A549 (cell line): ENCODE measurements at regions not wholly inside any gene's neighbourhood (a gene's known extent, or its start where the extent isn't known, plus 50 kb on each side); places are given as distances from the start of the nearest gene placed in this dataset.
"Not testable (repeated sequence)": the region's sequence is repeated elsewhere in the genome, so short reads cannot be mapped to it uniquely, and the experiment has no call there.

Experiments used
- ATAC-seq, 2 experiments: fragments of 200-7000 bp in 1 of 2; fragments of >200 bp in 1 of 2; cut with Nextera tagmentation in 1 of 2; cut with Tn5 transposase in 1 of 2; 3 replicates each; pipeline versions ENCODE4 v1.8.0 to v1.9.1; 2018 to 2020; ENCODE audit warnings: mild to moderate bottlenecking in 1 of 2, moderate library complexity in 1 of 2
- CTCF ChIA-PET: fragments of 300-600 bp; sonication (Branson Sonifier 250); formaldehyde crosslinking; extraction: SDS; loops from one replicate; lab custom pipeline; 2021; ENCODE audit warnings: antibody characterized with exemption, inconsistent platforms; lab: Yijun Ruan, JAX
- POLR2A ChIA-PET: fragments of 350-600 bp; formaldehyde crosslinking; extraction: SDS; loops from one replicate; lab custom pipeline; 2021; ENCODE audit warnings: antibody characterized with exemption, inconsistent platforms; lab: Yijun Ruan, JAX
- DNase-seq, 2 experiments: peaks; one replicate each; pipeline versions ENCODE4 v3.0.0 to v3.0.0-alpha.2; 2011 to 2016; ENCODE audit warnings: low read depth in 1 of 2, low spot score in 1 of 2
- FAIRE-seq: peaks from 2 replicates; lab custom pipeline; 2011; peaks lifted over from hg19 to GRCh38; lab: Jason Lieb, UNC
- H3K27ac ChIP-seq, 2 experiments: fragments of >200 bp; sonication (Bioruptor Twin); formaldehyde crosslinking; 3 replicates each; pipeline ENCODE4 v1.5.1; 2016 to 2017
- H3K4me1 ChIP-seq: fragments of >200 bp; sonication (Bioruptor Twin); formaldehyde crosslinking; 3 replicates; pipeline ENCODE4 v1.6.1; 2016
- H3K4me2 ChIP-seq: fragments of >200 bp; sonication (Bioruptor Twin); formaldehyde crosslinking; 3 replicates; pipeline ENCODE4 v1.6.1; 2016
- H3K4me3 ChIP-seq: fragments of >200 bp; sonication (Bioruptor Twin); formaldehyde crosslinking; 3 replicates; pipeline ENCODE4 v1.5.1; 2016
- H3K9me3 ChIP-seq: fragments of >200 bp; sonication (Bioruptor Twin); formaldehyde crosslinking; 3 replicates; pipeline ENCODE4 v1.6.1; 2016
- BHLHE40 ChIP-seq: IDR thresholded peaks from 2 replicates; pipeline ENCODE4 v1.6.1; 2012; ENCODE audit warnings: low read depth, low read length, inconsistent platforms
- CBX2 ChIP-seq: fragments of 200-600 bp; sonication (generic); IDR thresholded peaks from 2 replicates; pipeline ENCODE4 v1.6.1; 2016; ENCODE audit warnings: low read depth, mild to moderate bottlenecking, borderline replicate concordance
- CEBPB ChIP-seq, 2 experiments: fragments of >200 bp in 1 of 2; sonication (Bioruptor Twin) in 1 of 2; formaldehyde crosslinking in 1 of 2; IDR thresholded peaks; 2 replicates each; pipeline ENCODE4 v1.6.1; 2012 to 2016
- FOXS1 ChIP-seq: fragments of 250-450 bp; sonication (Bioruptor Pico); IDR thresholded peaks from 2 replicates; pipeline ENCODE4 v1.5.0; 2020; ENCODE audit warnings: mild to moderate bottlenecking, moderate library complexity
- GATA3 ChIP-seq: IDR thresholded peaks from 2 replicates; pipeline ENCODE4 v1.6.1; 2012; ENCODE audit warnings: borderline replicate concordance
- KDM1A ChIP-seq: fragments of 200-600 bp; sonication (generic); IDR thresholded peaks from 2 replicates; pipeline ENCODE4 v1.6.1; 2016; ENCODE audit warnings: low read depth, mild to moderate bottlenecking
- MAFK ChIP-seq: fragments of 450-650 bp; IDR thresholded peaks from 2 replicates; pipeline ENCODE4 v1.6.1; 2014; ENCODE audit not compliant: partially characterized antibody
- MAZ ChIP-seq: fragments of 150-350 bp; IDR thresholded peaks from 2 replicates; pipeline ENCODE4 v1.6.1; 2014; ENCODE audit warnings: antibody characterized with exemption, low read depth, low read length, borderline replicate concordance
- MYC ChIP-seq: IDR thresholded peaks from 2 replicates; pipeline ENCODE4 v1.6.1; 2012; ENCODE audit warnings: mild to moderate bottlenecking, inconsistent platforms, low read length, improper control_type of control experiment, borderline replicate concordance
- NPAS2 ChIP-seq: fragments of 250-450 bp; sonication (Bioruptor Pico); IDR thresholded peaks from 2 replicates; pipeline ENCODE4 v1.8.0; 2022; ENCODE audit warnings: mild to moderate bottlenecking, moderate library complexity, borderline replicate concordance
- NR3C1 ChIP-seq: fragments of >200 bp; sonication (Bioruptor Twin); formaldehyde crosslinking; IDR thresholded peaks from 3 replicates; pipeline ENCODE4 v1.6.1; 2017
- RAD21 ChIP-seq, 2 experiments: fragments of >200 bp in 1 of 2; sonication (Bioruptor Twin) in 1 of 2; formaldehyde crosslinking in 1 of 2; IDR thresholded peaks in 1 of 2; conservative IDR thresholded peaks in 1 of 2; 2 replicates in 1 of 2; 3 replicates in 1 of 2; pipeline ENCODE4 v1.6.1; 2012 to 2018; ENCODE audit warnings: inconsistent platforms in 1 of 2
- RFX5 ChIP-seq: fragments of 450-650 bp; IDR thresholded peaks from 2 replicates; pipeline ENCODE4 v1.7.1; 2014; ENCODE audit warnings: antibody characterized with exemption, mild to moderate bottlenecking, moderate library complexity
- SREBF2 ChIP-seq: fragments of 450-650 bp; IDR thresholded peaks from 2 replicates; pipeline ENCODE4 v1.6.1; 2014; ENCODE audit warnings: mild to moderate bottlenecking, moderate library complexity
- ZFP36 ChIP-seq: fragments of 450-650 bp; IDR thresholded peaks from 2 replicates; pipeline ENCODE4 v1.6.1; 2014; ENCODE audit warnings: borderline replicate concordance; ENCODE audit not compliant: partially characterized antibody
- ZSCAN20 ChIP-seq: fragments of 250-450 bp; sonication (Bioruptor Pico); IDR thresholded peaks from 2 replicates; pipeline ENCODE4 v1.8.0; 2022; ENCODE audit warnings: mild to moderate bottlenecking, moderate library complexity
- WGBS: methylation state at CpG from one replicate; pipeline ENCODE4 v1.1.6; 2017; ENCODE audit errors: missing lambda C conversion rate; 5-methylcytosine and 5-hydroxymethylcytosine counted together
- TF ChIP-seq, protein P1 (sequence below): fragments of >200 bp; sonication (Bioruptor Twin); formaldehyde crosslinking; IDR thresholded peaks from 3 replicates; pipeline ENCODE4 v1.6.1; 2016
- TF ChIP-seq, protein P2 (sequence below): fragments of >200 bp; sonication (Bioruptor Twin); formaldehyde crosslinking; IDR thresholded peaks from 3 replicates; pipeline ENCODE4 v1.5.1; 2016

DNA sequence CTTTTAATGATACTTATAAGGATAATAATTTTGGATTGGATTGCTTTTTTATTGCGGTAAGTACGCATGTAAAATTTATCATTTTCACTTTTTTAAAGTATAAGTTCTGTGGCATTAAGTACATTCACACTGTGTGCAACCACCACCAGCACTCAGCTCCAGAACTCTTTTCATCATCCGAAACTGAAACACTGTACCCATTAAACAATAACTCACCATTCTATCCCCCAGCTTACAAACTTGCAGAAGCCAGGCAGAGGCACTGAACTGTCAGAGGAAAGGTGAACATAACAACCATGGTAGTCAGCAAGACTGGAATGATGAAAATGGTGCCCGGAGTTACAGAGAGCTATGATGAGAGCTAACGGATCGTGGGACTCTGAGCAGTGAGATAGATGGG, 465.9 kb downstream of the ADCYAP1 start:
- ATAC-seq (no peak), FAIRE-seq (no peak), DNase-seq (no peak)
- no peak for TF ChIP-seq CBX2
- no peak for TF ChIP-seq MAFK
- TF ChIP-seq CEBPB (IDR thresholded peaks at IDR 0.05) = no peak
- TF ChIP-seq NPAS2 (CRISPR knock-in tag) = no peak
- TF ChIP-seq KDM1A = no peak
- TF ChIP-seq RFX5 = no peak
- Histone ChIP-seq H3K4me2 (no peak overlapping the region), H3K27ac (no peak overlapping the region), H3K4me1 (no peaks in the 10 kb centered on the region), H3K9me3 (no peaks in the 10 kb centered on the region), H3K4me3 (no peak overlapping the region)
- 61% methylated on average over 6 of the region's 6 CpGs for WGBS
- POLR2A ChIA-PET = no interaction called here
- CTCF ChIA-PET = interaction anchor here (0.6 kb wide), 1 partner anchor 30 kb away, joined by 3 read pairs; no protein-coding TSS in a partner anchor

DNA sequence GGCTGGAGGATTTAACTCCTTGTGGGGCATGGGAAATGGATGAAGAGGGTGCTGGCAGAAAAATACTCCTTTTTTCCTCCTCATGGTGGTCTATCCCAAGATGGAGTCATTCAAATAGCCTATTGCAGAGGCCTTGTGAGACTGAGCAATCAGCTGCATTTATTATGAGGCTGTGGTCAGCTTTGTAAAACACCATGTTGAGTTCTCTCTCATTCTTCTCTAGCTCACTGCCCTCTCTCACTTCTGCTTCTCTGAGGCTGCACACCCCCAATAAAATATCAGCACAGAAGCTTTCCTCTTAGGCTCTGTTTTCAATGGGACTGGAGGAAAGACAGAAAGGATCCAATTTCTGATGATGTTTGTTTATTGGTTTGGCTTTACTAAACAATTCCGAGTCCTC, 467.1 kb downstream of the ADCYAP1 start:
- WGBS = 63% methylated on average over 1 of the region's 1 CpG
- POLR2A ChIA-PET = no interaction called here
- TF ChIP-seq MAFK = no peak
- TF ChIP-seq MYC = no peak
- no peak for TF ChIP-seq GATA3
- TF ChIP-seq, protein P1, sequence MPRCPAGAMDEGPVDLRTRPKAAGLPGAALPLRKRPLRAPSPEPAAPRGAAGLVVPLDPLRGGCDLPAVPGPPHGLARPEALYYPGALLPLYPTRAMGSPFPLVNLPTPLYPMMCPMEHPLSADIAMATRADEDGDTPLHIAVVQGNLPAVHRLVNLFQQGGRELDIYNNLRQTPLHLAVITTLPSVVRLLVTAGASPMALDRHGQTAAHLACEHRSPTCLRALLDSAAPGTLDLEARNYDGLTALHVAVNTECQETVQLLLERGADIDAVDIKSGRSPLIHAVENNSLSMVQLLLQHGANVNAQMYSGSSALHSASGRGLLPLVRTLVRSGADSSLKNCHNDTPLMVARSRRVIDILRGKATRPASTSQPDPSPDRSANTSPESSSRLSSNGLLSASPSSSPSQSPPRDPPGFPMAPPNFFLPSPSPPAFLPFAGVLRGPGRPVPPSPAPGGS = no peak
- no peak for TF ChIP-seq ZSCAN20 (CRISPR knock-in tag)
- TF ChIP-seq CBX2 = no peak
- TF ChIP-seq MAZ = no peak
- TF ChIP-seq SREBF2 = no peak
- no peak for TF ChIP-seq ZFP36
- no peak for TF ChIP-seq FOXS1 (CRISPR knock-in tag)
- TF ChIP-seq RAD21 (conservative IDR thresholded peaks at IDR 0.05 in 1 of 2, IDR thresholded peaks at IDR 0.05 in 1 of 2) = no peak
- no peak for TF ChIP-seq BHLHE40
- DNase-seq = no peak
- Histone ChIP-seq H3K4me2 (no peak overlapping the region), H3K27ac (no peak overlapping the region), H3K4me3 (no peak overlapping the region), H3K9me3 (no peaks in the 10 kb centered on the region), H3K4me1 (no peaks in the 10 kb centered on the region)
- CTCF ChIA-PET = no interaction called here
- no peak for FAIRE-seq
- ATAC-seq = no peak

DNA sequence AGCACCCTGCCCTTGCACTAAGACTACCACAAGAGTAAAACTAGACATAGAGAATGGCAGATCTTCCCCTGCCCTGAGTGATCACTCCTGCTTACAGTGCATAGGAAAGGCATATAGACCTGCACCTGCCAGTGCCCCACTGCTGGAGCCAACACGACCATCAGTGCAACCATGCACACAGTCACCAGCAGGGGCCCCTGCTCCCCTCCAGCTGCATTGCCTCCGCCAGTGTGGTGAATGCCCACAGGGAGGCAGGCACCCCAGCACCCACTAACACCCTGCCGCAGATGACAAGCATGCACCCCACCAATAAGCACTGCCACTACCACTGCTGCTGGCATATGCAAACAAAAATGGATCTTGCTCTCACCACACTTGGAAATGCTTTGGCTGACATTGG, 478.8 kb downstream of the ADCYAP1 start:
- DNase-seq (no peak), FAIRE-seq (no peak)
- Histone ChIP-seq H3K27ac (no peak overlapping the region), H3K9me3 (no peaks in the 10 kb centered on the region), H3K4me2 (no peak overlapping the region), H3K4me1 (no peaks in the 10 kb centered on the region)
- WGBS = no CpG with 5 or more reads among the region's 3 CpGs
- POLR2A ChIA-PET = no interaction called here
- TF ChIP-seq GATA3 (no peak), ZFP36 (no peak), RAD21 (conservative IDR thresholded peaks at IDR 0.05 in 1 of 2, IDR thresholded peaks at IDR 0.05 in 1 of 2) (no peak), NR3C1 (no peak)
- TF ChIP-seq, protein P2, sequence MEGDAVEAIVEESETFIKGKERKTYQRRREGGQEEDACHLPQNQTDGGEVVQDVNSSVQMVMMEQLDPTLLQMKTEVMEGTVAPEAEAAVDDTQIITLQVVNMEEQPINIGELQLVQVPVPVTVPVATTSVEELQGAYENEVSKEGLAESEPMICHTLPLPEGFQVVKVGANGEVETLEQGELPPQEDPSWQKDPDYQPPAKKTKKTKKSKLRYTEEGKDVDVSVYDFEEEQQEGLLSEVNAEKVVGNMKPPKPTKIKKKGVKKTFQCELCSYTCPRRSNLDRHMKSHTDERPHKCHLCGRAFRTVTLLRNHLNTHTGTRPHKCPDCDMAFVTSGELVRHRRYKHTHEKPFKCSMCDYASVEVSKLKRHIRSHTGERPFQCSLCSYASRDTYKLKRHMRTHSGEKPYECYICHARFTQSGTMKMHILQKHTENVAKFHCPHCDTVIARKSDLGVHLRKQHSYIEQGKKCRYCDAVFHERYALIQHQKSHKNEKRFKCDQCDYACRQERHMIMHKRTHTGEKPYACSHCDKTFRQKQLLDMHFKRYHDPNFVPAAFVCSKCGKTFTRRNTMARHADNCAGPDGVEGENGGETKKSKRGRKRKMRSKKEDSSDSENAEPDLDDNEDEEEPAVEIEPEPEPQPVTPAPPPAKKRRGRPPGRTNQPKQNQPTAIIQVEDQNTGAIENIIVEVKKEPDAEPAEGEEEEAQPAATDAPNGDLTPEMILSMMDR = no peak
- TF ChIP-seq, all 56 proteins: peak for 0
- ATAC-seq = no peak
- CTCF ChIA-PET = no interaction called here
- H3K4me3 ChIP-seq = no peak overlapping the region

DNA sequence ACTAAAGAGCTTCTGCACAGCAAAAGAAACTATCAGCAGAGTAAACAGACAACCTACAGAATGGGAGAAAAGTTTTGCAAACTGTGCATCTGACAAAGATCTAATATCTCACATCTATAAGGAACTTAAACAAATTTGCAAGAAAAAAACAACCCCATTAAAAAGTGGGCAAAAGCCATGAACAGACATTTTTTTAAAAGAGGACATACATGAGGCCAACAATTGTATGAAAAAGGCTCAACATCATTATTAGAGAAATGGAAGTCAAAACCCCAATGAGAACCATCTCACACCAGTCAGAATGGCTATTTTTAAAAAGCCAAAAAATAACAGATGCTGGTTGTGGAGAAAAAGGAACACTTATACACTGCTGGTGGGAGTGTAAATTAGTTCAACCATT, 483.8 kb downstream of the ADCYAP1 start:
- DNase-seq, H3K9me3 ChIP-seq, H3K27ac ChIP-seq, FAIRE-seq, POLR2A ChIA-PET, CTCF ChIA-PET, H3K4me3 ChIP-seq, H3K4me2 ChIP-seq, ATAC-seq, H3K4me1 ChIP-seq: not testable (repeated sequence)
